ENCODE measurements at regions not wholly inside any gene's neighbourhood (a gene's known extent, or its start where the extent isn't known, plus 50 kb on each side); places are given as distances from the start of the nearest gene placed in this dataset.

DNA sequence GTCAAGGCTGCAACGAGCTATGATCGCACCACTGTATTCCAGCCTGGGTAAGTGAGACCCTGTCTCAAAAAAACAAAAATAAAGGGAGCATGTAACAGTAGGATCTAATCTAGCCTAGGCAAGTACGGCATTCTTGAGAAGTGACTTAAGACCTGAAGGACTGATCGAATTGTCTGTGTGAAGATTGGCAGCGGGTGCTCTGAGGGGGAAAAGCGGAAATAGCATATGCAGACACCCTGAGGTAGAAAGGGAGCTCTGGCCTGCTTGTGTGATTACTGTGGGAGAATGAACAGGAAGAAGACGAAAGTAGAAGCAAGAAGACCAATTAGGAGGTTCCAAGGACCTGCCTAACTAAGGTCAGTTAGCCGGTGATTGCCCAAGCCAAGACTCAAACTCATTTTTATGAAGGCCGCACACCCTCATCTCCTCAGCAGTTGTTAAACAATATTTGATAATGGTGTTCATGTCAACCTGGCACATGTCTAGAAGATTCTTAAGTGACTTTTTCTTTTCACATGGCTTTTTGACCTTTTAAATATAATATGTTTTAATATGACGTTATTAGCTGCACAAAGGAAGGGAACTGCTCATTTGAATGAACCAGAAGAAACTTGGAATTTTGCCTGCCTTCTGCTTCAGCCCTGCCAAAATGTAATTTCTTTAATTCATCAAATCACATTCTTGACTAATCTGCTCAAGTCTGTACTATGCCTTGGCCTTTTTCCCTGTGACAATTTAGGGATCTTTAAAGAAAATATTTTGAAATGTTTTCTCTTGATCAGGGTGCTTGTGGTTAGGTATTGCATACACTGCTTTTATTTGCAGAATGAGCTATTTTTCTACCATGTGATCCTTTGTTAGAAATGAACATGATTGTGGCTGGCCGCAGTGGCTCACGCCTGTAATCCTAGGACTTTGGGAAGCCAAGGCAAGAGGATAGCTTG is 289.2 kb upstream of the DMRT1 start:
- no peak for DNase-seq (ENCODE audit: low spot score)

DNA sequence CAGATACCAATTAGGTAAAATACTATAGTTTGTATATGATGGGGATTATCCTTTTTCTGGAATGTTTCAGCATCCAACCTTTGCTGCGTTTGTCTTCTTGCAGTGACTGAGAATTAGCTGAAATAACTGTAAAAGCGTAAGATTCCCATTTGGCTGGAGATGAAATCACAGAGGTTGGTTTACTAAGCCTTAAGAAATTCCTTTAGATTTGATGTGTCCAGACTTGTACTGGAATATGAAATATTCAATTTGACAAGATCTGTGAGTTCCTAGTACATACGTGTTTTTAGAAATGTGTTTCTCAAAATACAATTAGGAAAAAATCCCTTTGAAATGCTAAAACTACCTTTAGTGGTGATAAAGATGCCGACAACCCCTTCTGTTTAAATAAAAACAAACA is 286.0 kb upstream of the DMRT1 start:
- no peak for DNase-seq (ENCODE audit: low spot score)

DNA sequence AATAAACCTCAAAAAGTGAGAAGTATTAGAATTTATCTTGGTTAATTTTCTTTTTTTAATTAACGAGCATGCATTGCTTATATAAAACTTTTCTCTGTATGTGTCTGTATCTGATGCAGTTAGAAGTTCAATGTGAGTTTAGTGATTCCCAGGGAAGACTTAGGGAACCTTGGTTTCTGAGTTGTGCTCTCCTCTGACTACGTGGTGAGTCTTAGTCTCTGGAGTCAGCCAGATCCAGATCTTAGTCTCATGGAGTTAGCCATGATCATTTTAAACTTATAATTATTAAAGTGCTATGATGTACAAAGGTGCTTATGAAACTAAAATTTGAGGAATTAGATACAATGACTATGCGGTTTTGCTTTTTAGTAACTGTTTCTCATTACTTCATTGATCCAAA is 285.3 kb upstream of the DMRT1 start:
- peak; percentile 39 for DNase-seq (ENCODE audit: low spot score)

DNA sequence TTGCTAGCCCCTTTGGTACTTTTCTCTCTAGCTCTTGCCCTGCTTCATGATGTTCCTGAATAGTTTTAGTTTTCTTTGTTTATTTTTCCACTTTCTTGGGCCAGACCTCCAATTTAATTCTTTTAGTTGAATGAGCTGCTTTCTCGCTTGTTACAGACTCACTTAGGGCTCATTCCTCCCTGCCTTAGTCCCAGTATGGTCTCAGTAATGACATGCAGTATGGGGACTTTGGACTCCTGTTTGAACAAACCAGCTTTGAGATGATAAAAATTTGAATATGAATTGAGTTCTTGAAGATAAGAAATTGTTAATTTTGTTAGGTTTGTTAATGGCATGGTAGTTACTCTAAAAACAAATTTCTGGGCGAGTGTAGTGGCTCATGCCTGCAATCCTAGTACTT is 284.8 kb upstream of the DMRT1 start:
- DNase-seq (ENCODE audit: low spot score), result no peak

DNA sequence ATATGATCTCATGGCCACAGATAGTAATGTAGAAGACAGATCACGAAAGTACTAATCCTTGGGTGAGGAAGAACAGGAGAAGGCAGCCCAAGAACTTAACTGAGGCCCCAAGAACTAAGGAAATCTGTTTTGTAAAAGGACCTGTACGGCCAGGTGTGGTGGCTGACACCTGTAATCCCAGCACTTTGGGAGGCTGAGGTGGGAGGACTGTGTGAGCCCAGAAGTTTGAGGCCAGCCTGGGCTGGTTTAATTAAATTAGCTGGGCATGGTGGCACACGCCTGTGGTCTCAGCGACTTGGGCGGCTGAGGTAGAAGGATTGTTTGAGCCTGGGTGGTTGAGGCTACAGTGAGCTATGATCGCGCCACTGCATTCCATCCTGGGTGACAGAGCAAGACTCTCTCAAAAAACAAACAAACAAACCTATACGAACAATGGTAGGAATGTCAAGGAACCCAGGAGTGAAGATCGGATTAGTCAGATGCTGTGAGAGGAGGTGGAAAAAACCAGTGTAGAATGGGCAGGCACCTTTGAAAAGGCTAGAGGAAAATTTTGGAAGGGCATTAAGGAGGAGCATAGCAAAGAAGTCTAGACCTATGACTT is 283.8 kb upstream of the DMRT1 start:
- no peak for DNase-seq (ENCODE audit: low spot score)

DNA sequence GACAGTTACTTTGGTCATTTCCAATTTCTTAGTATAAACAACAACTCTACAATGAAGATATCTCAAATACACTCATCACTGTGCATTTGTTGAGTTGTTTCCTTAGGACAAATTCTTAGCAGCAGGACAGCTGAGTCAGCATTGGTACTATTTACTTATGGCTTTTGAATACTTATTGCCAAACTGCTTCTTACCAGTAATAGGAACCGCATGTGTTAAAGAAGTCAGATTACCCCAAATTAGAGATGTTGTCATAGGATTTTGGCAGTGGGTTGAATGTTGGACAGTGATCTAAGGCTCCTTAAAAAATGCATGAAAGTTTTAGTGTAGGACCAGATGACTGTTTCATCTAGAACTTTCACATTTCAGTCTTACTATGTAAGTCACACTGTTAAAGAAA is 280.1 kb upstream of the DMRT1 start:
- DNase-seq (ENCODE audit: low spot score), result no peak

DNA sequence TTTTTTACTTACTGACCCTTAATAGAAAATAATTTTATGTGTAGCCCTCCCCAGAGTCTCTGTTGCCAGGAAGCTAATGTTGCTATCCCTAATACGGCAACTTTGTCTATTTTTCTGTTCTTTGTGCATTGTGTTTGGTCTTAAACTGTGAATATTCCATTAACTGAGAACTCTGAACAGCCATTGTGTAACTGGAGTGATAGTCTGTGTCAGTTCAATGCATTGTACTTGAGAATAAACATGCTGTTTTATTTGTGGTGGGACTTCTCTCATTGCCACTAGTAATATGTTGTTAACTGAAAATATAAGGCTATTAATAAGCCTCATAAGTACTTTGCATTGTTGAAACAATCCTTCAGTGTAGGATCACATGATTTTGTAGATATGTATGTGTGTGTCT is 278.3 kb upstream of the DMRT1 start:
- no peak for DNase-seq (ENCODE audit: low spot score)

DNA sequence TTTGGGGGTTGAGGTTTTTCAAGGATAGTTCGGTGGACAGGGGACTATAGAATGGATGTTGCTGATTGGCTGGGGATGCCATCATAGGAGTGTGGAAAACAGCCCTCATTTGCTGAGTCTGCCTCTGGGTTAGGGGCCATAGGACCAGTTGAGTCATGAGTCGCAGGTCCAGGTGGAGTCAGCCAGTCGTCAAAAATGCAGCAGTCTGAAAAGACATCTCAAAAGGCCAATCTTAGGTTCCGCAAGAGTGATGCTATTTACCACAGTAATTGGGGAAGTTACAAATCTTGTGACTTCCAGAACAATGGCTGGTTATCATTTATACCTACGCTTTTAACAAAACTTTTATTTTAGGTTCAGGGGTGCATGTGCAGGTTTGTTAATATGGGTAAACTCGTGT is 276.0 kb upstream of the DMRT1 start:
- DNase-seq (ENCODE audit: low spot score), result no peak

DNA sequence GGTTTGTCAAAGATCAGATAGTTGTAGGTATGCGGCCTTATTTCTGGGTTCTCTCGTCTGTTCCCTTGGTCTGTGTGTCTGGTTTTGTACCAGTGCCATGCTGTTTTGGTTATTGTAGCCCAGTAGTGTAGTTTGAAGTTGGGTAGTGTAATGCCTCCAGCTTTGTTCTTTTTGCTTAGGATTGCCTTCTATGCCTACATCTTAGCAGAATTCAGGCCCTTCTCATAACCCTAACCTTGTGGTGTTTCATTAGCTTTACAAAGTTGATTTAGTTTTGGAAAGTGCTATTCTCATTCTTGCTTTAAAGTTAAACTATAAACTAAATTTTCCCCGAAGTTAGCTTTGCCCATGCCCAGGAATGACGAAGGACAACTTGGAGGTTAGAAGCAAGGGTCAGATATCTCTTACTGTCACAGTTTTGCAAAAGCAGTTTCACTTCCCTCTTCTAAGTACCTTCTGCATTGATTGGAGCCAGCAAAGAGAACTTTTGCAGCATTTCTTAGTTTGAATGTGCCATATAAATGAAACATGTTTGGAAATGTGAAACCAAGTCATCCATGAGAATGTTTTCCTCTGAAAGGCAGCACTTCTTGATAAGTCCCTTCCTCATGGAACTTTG is 274.3 kb upstream of the DMRT1 start:
- DNase-seq (ENCODE audit: low spot score), result no peak

DNA sequence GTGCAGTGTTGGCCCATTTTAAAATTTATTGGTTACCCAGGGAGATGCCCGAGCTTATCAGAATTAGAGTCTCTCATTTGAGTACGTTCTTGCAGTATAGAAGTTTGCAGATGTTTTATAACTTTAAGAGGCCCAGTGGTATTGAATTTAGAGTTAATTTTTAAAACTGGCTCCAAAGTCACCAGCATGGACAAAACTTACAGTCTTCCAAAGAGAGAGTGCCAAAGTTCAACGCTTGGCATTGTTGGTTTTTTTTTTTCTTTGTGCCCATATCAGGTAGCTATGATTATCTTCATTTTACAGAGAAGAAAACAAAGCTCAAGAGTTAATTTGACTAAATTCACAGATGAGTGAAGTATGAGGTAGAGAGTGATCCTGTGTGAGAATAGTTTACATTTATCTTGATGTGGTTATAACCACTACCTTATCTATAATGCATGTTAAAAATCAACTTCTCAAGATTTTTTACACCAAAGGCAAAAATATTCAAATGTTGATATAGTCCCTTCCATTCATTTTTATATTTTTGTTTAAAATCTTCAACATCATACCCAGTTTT is 273.7 kb upstream of the DMRT1 start:
- DNase-seq (ENCODE audit: low spot score), result no peak

DNA sequence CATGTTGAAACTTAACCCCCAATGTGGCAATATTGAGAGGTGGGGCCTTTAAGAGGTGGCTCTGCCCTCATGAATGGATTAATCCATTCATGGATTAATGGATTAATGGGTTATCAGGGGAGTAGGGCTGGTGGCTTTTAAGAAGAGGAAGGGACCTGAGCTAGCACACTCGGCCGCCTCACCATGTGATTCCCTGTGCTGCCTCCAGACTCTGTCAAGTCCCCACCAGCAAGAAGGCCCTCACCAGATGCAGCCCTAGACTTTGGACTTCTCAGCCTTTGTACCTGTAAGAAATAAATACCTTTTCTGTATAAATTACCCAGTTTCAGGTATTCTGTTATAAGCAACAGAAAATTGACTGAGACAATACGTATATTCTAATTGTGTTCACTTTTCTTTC is 272.2 kb upstream of the DMRT1 start:
- no peak for DNase-seq (ENCODE audit: low spot score)

DNA sequence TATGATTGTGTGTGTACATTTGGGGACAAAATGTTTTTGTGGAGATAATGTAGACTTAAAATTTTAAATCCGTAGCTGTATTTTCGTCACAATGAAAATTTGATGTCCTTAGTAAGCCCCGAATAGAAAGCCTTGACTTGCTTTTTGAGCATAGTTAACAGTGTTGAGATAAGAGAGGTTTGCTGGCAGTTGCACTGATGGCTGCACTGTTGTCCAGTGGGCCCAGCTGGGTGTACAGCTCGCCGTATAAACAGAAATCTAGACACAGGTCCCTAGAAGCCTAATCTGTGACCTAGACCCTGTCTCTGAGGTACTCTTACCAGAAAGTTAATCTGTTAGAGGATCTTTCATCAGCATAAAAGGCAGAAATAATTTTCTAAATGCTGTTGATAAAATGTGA is 271.3 kb upstream of the DMRT1 start:
- DNase-seq (ENCODE audit: low spot score), result no peak

DNA sequence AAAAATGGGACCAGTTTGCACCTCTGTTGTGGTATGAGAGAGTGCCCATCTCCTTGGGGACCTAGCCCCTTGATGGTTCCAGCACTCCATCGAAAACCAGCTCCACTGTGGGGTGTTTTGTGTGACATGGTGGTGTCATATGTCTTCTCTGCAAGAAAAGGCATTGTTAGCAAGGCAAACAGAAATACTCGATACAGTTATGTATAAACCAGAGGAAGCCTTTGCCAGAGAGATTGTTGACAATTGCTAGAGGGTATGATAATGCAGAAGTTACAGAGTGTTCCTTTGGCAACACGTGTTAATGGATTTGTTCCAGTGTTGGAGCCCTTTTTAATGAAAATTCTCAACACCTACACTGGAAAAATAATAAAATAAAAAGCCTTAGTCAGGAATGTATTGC is 270.4 kb upstream of the DMRT1 start:
- DNase-seq (ENCODE audit: low spot score), result no peak

DNA sequence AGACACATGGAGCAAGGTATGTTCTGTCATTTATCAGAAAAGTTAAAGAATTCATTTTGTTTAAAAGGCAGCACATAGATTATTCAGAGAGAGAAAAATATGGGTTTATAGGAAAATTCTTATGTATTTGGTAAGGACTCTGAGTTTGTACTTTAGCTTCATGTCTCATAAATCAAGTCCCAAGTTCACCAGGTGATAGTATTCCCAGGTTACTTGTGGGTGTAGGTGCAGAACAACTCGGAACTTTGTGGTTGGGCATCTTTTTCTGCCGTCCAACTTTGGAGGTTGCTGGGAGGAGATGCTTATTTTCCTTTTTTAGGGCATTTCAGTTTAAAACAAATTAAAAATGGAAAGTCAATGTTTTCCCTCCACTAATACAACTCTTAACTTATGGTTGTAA is 269.8 kb upstream of the DMRT1 start:
- no peak for DNase-seq (ENCODE audit: low spot score)

DNA sequence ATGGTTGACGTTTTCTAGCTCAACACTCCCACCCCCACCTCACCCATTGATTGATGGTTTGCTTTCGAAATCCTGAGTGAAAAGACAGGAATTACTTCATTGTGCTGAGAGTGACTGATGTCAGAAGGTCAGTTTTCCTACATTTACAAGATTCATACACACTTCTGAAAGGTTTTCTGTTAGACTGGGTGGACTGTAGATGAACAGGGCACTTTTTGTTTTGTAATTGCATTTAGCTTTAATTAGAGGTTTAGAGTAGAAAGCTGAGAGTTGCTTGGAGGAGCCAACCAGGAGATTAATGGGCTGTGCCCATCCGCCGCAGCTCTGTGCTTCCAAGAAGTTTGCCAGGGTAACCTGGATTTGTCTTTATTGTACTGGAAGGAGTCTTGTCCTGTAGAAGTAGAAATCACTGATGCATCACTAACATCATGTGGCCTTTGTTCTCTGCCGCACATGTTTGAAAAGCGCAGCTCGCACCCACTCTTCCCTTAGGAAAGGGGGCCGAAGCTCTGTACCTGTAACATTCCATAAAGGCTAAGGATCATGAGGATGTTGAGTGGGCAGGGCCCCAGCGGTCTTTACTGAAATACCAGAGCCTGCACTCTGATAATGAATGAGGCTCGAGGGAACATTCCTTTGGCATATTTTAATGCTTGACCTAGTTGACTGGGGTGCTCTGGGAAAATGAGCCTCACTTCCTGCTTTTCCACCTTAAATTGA is 267.6 kb upstream of the DMRT1 start:
- no peak for DNase-seq (ENCODE audit: low spot score)

DNA sequence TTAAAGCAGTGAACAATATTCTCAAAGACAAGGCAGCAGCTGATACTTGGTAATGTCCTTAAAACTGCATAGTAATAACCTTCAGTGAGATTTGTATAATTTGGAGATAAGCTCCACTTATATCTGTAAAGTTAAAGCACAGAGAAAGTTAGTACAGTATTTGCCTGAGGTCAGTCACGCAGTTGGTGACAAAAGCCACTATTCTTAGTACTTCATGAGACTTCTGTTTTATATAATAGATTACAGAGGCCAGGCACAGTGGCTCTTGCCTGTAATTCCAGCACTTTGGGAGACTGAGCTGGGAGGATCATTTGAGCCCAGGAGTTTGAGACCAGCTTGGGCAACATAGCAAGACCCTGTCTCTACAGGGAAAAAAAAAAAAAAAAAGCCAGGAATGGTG is 266.4 kb upstream of the DMRT1 start:
- no peak for DNase-seq (ENCODE audit: low spot score)

DNA sequence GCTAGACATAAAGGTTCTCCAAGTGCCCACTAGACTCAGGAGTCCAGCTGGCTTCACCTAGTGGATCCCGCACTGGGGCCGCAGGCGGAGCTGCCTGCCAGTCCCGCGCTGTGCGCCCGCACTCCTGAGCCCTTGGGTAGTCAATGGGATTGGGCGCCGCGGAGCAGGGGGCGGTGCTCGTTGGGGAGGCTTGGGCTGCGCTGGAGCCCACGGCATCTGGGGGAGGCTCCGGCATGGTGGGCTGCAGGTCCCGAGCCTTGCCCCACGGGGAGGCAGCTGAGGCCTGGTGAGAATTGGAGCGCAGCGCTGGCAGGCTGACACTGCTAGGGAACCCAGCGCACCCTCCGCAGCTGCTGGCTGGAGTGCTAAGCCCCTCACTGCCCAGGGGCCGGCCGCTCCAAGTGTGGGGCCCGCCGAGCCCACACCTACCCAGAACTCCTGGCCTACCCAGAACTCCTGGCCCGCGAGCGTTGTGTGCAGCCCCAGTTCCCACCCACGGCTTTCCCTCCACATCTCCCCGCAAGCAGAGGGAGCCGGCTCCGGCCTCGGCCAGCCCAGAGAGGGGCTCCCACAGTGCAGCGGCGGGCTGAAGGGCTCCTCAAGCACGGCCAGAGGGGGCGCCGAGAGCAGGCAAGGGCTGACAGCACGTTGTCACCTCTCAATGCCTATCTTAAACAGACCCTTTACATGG is 260.7 kb upstream of the DMRT1 start:
- no peak for DNase-seq (ENCODE audit: low spot score)

DNA sequence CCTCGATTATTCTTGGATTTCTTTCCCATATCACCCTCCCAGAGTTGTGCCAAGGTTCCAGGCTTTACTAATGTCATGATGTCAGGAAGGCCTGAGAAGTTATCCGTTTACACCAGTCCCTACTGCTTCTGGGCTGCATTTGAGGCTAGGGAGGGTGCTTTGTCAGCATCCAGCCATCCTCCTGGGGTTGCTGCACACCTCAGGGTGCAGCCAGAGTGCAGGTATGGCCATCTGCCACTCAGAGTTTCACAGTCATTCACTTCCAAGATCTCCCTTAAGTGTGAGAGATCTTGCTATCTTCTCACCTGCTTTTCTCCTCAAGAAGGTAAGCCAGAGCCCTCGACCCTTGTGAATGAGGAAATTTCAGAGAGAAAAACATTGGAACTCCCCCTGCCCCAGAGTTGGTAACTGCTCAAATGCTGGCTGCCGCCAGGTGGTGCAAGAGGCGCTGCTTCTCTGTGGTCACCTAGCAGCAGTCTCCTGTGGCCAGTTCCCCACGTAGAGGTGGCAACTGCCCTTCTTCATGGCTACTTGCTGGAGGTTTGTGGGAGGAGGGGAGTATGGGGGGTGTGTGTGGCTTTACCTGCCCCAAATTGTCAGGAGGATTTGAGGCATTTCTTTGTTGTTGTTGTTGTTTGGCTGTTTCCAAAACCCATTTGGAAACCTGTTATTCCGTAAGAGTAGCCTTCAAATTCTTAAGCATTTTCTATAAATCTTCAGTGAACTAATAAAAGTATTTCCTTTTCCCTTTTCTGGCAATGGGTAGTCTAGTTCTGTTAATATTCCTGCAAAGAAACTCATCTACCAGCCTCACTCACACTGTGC is 259.6 kb upstream of the DMRT1 start:
- no peak for DNase-seq (ENCODE audit: low spot score)

DNA sequence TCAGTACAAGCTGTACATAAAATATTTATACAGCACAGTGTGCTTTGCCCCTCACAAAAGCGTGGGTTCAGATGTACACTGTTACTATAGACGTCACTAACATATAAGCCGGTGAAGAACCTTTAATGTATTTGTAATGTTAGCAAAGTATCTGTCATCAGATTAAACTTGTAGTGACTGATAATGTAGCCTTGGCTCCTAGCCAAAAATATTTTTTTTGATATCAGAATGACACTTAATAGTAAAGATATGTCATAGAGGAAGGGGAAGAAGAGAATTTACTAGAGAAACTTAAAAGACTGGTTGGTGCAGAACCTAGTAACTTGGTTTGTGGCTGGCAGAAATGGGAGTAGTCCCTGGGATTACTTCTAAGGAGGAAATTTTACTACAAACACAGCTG is 258.7 kb upstream of the DMRT1 start:
- no peak for DNase-seq (ENCODE audit: low spot score)

DNA sequence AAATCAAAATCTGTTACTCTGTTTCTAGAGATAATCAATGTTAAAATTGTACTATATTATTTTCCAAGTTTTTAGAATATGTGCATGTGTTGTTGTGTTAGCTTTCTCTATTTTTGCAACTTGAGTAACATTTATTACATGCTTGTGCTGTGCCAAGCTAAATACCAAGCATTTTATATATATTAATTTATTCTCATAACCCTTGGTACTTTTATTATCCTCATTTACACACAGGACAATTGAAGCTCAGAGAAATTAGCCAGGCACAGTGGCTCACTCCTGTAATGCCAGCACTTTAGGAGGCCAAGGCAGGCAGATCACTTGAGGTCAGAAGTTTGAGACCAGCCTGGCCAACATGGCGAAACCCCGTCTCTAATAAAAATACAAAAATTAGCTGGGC is 254.0 kb upstream of the DMRT1 start:
- no peak for DNase-seq (ENCODE audit: low spot score)

DNA sequence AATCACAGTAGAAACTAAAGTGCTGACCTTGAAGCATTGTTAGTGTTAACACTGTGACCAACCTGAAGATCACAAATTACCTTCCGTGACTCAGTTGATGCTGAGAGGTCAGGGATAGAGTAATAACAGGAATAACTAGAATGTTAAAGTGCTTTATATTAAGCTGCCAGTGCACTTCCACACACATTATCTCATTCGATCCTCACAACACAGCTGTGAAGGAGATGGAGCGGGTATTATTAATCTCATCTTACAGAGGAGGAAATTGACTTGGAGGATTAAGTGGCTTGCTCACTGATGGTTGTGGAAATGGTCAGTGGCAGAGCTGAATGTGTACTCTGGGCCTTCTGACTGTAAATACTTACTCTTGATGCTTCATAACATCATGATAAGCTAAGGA is 252.5 kb upstream of the DMRT1 start:
- no peak for DNase-seq (ENCODE audit: low spot score)

All from RKO (cell line).